Naive thymus-derived CD8-positive, alpha-beta T cell (primary cell): ENCODE measurements at regions not wholly inside any gene's neighbourhood (a gene's known extent, or its start where the extent isn't known, plus 50 kb on each side); places are given as distances from the start of the nearest gene placed in this dataset.

Source experiments
- ATAC-seq, 2 donors: fragments of 150-1000 bp; cut with Tn5 transposase in 1 of 2; sonication (Bioruptor Pico), chemical (Tn5 transposase) in 1 of 2; 1 replicate in 1 of 2; 2 replicates in 1 of 2; pipeline ENCODE4 v1.10.0; 2021; ENCODE audit warnings: mild to moderate bottlenecking in 2 of 2, moderate library complexity in 2 of 2
- POLR2A ChIA-PET: fragments of 350-600 bp; sonication (Branson Sonifier 250); formaldehyde crosslinking; loops from one replicate; lab custom pipeline; 2021; ENCODE audit warnings: antibody characterized with exemption; lab: Charles Lee
- DNase-seq, 10 donors: peaks; one replicate each; pipeline versions ENCODE4 v3.0.0 to v3.0.0-alpha.2; 2020 to 2022
- H3K27ac Mint-ChIP-seq, 10 donors: one replicate each; pipeline ENCODE4 v1.8.0; 2020 to 2022; ENCODE audit warnings: mild to moderate bottlenecking in 10 of 10, mixed read lengths in 10 of 10, moderate library complexity in 4 of 10, inconsistent platforms in 1 of 10
- H3K27me3 Mint-ChIP-seq, 5 donors: one replicate each; pipeline ENCODE4 v1.8.0; 2021 to 2022; ENCODE audit warnings: mixed read lengths in 5 of 5
- H3K36me3 Mint-ChIP-seq, 3 donors: one replicate each; pipeline ENCODE4 v1.8.0; 2020 to 2022; ENCODE audit warnings: mixed read lengths in 3 of 3, mild to moderate bottlenecking in 2 of 3, inconsistent platforms in 1 of 3
- H3K4me1 Mint-ChIP-seq, 4 donors: one replicate each; pipeline ENCODE4 v1.8.0; 2021 to 2022; ENCODE audit warnings: mixed read lengths in 4 of 4
- H3K4me3 Mint-ChIP-seq, 10 donors: one replicate each; pipeline ENCODE4 v1.8.0; 2020 to 2022; ENCODE audit warnings: mild to moderate bottlenecking in 10 of 10, mixed read lengths in 10 of 10, moderate library complexity in 6 of 10, inconsistent platforms in 1 of 10
- H3K9me3 Mint-ChIP-seq, 9 donors: one replicate each; pipeline ENCODE4 v1.8.0; 2020 to 2022; ENCODE audit warnings: mixed read lengths in 9 of 9, mild to moderate bottlenecking in 3 of 9, inconsistent platforms in 1 of 9, moderate library complexity in 1 of 9

DNA sequence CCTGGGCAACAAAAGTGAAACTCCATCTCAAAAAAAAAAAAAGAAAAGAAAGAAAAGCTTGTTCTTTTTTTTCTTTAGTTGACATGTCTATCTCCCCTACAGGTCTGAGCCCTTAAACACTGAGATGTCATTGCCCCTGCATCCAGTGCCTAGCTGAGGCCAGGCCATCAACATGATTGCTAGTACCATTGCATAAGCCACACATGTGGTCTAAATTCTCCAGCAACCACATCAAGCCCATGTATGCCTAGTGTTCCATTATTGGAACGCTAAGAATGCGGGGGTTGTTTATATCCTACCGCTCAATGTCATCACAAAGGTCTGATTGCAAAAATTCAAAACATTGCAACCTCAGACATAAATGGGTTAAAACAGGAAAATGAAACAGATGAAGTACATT lies 62.7 kb downstream of the NPTX2 start:
- no peak overlapping the region for H3K27ac Mint-ChIP-seq
- no peak for DNase-seq
- H3K4me3 Mint-ChIP-seq: no peak overlapping the region
- H3K9me3 Mint-ChIP-seq: peaks cover 1 to 18% (median 4%) of the 10 kb centered on the region in 9 donors
- POLR2A ChIA-PET: no interaction called here
- no peaks in the 10 kb centered on the region for H3K4me1 Mint-ChIP-seq
- H3K27me3 Mint-ChIP-seq: peaks cover 8 to 21% (median 15%) of the 10 kb centered on the region in 5 donors
- no peak for ATAC-seq
- peaks cover 0 to 8% (median 0%) of the 10 kb centered on the region in 3 donors for H3K36me3 Mint-ChIP-seq

DNA sequence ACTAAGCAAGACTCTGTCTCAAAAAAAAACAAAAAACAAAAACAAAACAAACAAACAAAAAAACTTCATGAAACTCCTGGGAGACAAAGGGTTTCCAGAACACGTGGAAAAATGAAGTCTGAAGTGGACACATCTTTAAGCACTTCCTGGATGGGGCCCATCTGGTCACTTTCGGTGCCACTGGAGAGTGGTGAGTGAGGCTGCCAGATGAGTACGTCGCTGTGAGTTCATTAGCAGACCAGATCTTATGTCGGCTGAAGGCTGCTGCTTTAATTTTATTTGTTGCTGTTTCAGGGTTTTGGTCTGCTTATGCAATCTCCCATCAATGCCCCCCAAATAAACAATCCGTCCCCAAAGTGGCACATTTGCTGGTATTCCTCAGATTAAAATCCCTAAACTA lies 64.4 kb downstream of the NPTX2 start:
- H3K27me3 Mint-ChIP-seq: peaks cover 8 to 21% (median 14%) of the 10 kb centered on the region in 5 donors
- ATAC-seq: no peak
- H3K4me3 Mint-ChIP-seq: no peak overlapping the region
- H3K4me1 Mint-ChIP-seq: no peaks in the 10 kb centered on the region
- no peak for DNase-seq
- H3K9me3 Mint-ChIP-seq: peaks cover 4 to 29% (median 10%) of the 10 kb centered on the region in 9 donors
- no peak overlapping the region for H3K27ac Mint-ChIP-seq
- peaks cover 0 to 13% (median 0%) of the 10 kb centered on the region in 3 donors for H3K36me3 Mint-ChIP-seq
- POLR2A ChIA-PET: no interaction called here

DNA sequence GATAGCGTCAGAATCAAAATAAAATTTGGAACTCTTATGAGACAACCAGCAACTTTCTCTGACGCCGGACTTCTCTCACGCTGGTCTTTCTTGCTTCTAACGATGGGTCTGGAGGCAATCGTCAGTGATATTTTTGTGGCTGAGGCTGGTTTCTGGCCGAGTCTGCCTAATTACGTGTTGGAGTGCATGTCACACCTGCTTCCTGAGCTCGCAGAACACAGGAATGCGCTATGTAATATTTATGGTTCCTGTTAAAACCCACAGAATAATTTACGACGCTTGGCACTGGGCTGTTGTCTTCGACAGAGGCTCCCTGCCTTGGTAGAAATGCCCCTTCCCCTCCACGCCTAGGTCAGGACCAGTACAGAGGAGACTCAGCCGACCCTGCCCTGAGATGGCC lies 64.9 kb downstream of the NPTX2 start:
- H3K27ac Mint-ChIP-seq: no peak overlapping the region
- H3K9me3 Mint-ChIP-seq: peaks cover 4 to 33% (median 12%) of the 10 kb centered on the region in 9 donors
- no peak for DNase-seq
- POLR2A ChIA-PET: no interaction called here
- H3K4me1 Mint-ChIP-seq: no peaks in the 10 kb centered on the region
- peaks cover 0 to 13% (median 0%) of the 10 kb centered on the region in 3 donors for H3K36me3 Mint-ChIP-seq
- H3K4me3 Mint-ChIP-seq: no peak overlapping the region
- peaks cover 8 to 19% (median 13%) of the 10 kb centered on the region in 5 donors for H3K27me3 Mint-ChIP-seq
- no peak for ATAC-seq

DNA sequence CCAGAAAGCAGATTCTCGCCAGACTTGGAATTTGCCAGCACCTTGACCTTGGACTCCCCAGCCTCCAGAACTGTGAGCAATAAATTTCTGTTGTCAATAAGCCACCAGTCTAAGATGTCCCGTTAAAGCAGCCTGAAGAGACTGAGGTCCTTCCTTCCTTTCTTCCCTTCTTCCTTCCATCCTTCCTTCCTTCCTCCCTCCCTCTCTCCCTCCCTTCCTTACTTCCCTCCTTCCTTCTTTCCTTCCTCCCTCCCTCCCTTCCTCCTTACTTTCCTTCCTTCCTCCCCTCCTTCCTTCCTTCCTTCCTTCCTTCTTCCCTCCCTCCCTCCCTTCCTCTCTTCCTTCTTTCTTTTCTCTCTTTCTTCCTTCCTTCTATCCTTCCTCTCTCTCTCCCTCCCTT lies 66.4 kb downstream of the NPTX2 start:
- Mint-ChIP-seq H3K27ac (no peak overlapping the region), H3K27me3 (peaks cover 5 to 18% (median 13%) of the 10 kb centered on the region in 5 donors), H3K4me3 (no peak overlapping the region), H3K4me1 (no peaks in the 10 kb centered on the region), H3K36me3 (peaks cover 0 to 16% (median 0%) of the 10 kb centered on the region in 3 donors), H3K9me3 (peaks cover 6 to 42% (median 16%) of the 10 kb centered on the region in 9 donors)
- ATAC-seq (no peak), DNase-seq (no peak)
- POLR2A ChIA-PET: no interaction called here

DNA sequence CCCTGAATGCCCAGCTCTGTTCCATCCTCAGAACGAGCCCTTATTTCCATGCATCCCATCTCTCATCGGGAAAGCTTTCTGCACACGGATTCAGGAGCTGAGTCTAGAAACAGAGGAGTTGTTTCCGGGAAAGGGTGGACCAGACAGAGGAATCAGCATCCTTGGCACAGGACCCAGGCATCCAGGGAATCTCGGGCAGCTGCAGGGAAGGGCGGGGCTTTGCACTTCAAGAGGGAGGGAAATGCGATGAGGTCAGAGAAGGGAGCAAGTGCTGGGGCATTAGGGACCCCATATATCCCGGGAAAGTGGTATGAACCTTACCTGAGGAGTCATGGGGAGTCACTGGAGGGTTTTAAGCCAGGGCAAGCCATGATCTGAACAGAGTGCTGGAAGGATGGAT lies 68.5 kb downstream of the NPTX2 start:
- Mint-ChIP-seq H3K9me3 (peaks cover 7 to 49% (median 20%) of the 10 kb centered on the region in 9 donors), H3K4me1 (no peaks in the 10 kb centered on the region), H3K27ac (no peak overlapping the region), H3K4me3 (no peak overlapping the region), H3K27me3 (peaks cover 1 to 15% (median 11%) of the 10 kb centered on the region in 5 donors), H3K36me3 (peaks cover 0 to 24% (median 0%) of the 10 kb centered on the region in 3 donors)
- no peak for DNase-seq
- POLR2A ChIA-PET: no interaction called here
- ATAC-seq: no peak

DNA sequence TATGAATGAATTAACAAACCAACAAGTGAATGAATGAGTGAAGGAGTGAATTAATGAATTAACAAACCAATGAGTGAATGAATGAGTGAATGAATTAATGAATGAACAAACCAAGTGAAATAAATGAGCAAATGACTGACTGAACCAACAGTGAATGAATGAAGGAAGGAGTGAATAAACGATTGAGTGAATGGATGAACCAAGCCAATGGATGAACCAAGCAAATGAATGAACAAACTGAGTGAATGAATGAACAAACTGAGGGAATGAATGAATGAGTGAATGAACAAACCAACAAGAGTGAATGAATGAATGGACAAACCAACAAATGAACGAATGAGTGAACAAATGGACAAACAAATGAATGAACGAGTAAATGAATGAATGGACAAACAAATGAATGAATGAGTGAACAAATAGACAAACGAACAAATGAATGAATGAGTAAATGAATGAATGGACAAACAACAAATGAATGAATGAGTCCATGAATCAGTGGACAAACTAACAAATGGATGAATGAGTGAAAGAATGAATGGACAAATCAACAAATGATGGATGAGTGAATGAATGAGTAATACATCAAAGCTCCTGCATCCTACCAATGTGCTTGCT lies 69.5 kb downstream of the NPTX2 start:
- peaks cover 7 to 57% (median 20%) of the 10 kb centered on the region in 9 donors for H3K9me3 Mint-ChIP-seq
- no peak for DNase-seq
- H3K4me3 Mint-ChIP-seq: no peak overlapping the region
- H3K36me3 Mint-ChIP-seq: peaks cover 0 to 22% (median 0%) of the 10 kb centered on the region in 3 donors
- ATAC-seq: no peak
- POLR2A ChIA-PET: no interaction called here
- H3K27me3 Mint-ChIP-seq: peaks cover 0 to 13% (median 7%) of the 10 kb centered on the region in 5 donors
- H3K4me1 Mint-ChIP-seq: no peaks in the 10 kb centered on the region
- no peak overlapping the region for H3K27ac Mint-ChIP-seq

DNA sequence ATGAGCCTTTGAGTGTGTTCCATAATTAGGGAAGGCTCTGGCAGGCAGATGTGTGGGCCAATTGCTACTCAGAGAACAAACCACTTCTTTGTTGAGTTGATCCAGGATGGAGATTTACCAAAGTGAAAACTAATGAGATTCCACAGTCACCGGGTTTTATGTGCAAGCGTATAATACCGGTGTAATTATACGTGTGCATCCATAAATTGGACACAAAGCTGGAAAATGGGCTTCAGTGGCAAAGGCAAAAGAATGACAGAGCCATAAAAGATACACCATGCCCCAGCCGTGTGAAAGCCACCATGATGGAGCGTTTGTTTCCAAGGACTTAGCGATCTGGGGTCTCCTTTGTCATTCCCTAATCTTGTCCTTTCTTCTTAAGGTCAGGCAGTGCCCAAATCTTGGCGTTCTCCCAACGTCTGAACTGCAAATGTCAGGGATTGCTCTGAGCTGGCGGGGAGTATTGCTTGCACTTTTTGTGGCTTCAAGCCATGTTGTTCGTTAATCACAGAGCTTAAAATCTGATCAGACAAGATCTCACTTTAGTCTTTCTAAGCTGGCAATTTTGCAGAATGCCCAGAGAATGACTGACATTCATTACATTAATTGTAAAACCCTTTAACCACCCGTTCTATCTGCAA lies 70.1 kb downstream of the NPTX2 start:
- Mint-ChIP-seq H3K27ac (no peak overlapping the region), H3K27me3 (peaks cover 0 to 11% (median 4%) of the 10 kb centered on the region in 5 donors), H3K4me1 (no peaks in the 10 kb centered on the region), H3K9me3 (peaks cover 10 to 63% (median 24%) of the 10 kb centered on the region in 9 donors), H3K4me3 (no peak overlapping the region), H3K36me3 (peaks cover 0 to 21% (median 0%) of the 10 kb centered on the region in 3 donors)
- POLR2A ChIA-PET: no interaction called here
- no peak for DNase-seq
- ATAC-seq: no peak

DNA sequence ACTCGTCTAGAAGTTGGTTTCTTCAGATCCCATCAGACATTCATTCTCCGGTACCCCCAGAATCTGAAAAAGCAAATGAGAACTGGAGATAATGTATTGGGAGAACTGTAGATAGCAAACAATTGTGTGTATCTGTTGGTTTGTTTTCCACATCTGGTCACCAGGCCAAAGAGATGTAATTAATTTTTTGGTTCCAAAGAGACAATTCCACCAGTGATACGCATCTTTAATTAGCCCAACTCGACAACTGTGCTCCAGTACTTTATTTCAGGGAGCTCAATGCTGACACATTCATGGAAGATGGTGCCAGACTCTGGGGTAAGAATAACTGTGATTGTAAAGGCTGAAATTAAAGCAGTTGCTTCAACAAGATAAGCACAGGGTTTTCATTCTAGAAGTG lies 74.5 kb downstream of the NPTX2 start:
- Mint-ChIP-seq H3K4me3 (no peak overlapping the region), H3K27me3 (peaks cover 0 to 11% (median 9%) of the 10 kb centered on the region in 5 donors), H3K4me1 (no peaks in the 10 kb centered on the region), H3K9me3 (peaks cover 13 to 63% (median 32%) of the 10 kb centered on the region in 9 donors), H3K27ac (peak overlapping the region in 1 of 10 donors; percentile 70), H3K36me3 (peaks cover 0 to 16% (median 0%) of the 10 kb centered on the region in 3 donors)
- ATAC-seq (no peak), DNase-seq (no peak)
- POLR2A ChIA-PET: no interaction called here

DNA sequence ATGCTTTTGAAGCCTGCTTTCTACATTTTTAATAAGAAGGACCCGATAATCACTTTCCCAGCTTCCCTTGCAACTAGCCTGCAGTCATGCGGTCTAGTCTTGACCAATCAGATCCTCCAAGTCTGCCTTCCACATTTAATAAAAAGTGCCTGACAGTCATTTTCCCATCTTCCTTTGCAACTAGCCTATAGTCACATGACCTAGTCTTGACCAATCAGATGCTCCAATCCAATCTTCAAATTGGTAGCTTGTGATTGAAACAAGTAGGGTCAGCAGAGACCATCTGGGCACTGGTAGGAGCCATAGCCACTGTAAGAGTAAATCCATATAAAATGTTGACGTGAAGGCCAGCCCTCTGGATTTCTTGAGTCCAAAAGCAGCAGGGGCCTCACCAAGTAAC lies 80.0 kb downstream of the NPTX2 start:
- Mint-ChIP-seq H3K4me3 (no peak overlapping the region), H3K27ac (no peak overlapping the region), H3K27me3 (peaks cover 2 to 17% (median 14%) of the 10 kb centered on the region in 5 donors), H3K4me1 (no peaks in the 10 kb centered on the region), H3K36me3 (peaks cover 0 to 4% (median 0%) of the 10 kb centered on the region in 3 donors), H3K9me3 (peaks cover 8 to 29% (median 13%) of the 10 kb centered on the region in 9 donors)
- DNase-seq: no peak
- no peak for ATAC-seq
- POLR2A ChIA-PET: interaction anchor here (0.6 kb wide), 1 partner anchor 26 kb away, joined by 3 read pairs; no protein-coding TSS in a partner anchor

DNA sequence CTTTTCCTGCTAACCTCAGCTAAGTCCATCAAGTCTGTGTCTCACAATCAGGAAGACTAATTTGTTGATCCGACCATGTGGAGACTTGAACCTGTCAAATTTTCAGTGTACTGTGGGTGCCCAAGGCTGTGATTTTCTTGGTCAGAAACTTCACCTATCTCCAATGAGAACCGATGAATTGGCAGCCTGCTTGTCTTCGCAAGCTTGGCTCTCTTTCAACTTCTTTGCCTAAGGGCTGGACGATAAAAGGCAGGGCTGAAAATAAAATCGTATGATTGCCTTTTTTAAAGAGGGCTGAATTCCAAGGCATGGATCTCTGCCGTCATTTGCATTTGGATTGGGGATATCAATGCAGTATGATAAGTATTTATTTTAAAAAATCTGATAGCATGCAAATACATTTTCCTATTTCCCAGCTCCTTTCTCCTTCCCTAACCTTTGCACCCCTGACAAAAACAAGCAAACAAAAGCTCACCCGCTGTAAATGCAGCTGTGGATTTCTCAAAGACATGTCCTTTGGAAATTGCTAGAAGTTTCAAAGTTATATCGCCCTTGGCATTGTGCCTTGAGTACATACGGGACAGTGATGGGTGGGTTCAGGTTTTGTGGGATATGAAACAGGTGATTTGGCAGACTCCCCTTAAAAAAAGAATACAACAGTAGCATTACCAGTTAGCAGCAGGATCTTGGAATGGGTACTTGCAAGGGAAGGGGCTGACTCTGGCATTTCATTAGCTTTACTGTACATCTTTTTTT lies 80.6 kb downstream of the NPTX2 start:
- DNase-seq: no peak
- no peak for ATAC-seq
- no peaks in the 10 kb centered on the region for H3K4me1 Mint-ChIP-seq
- H3K9me3 Mint-ChIP-seq: peaks cover 7 to 24% (median 11%) of the 10 kb centered on the region in 9 donors
- POLR2A ChIA-PET: interaction anchor here (0.6 kb wide), 1 partner anchor 27 kb away, joined by 3 read pairs; no protein-coding TSS in a partner anchor
- no peak overlapping the region for H3K4me3 Mint-ChIP-seq
- H3K27me3 Mint-ChIP-seq: peaks cover 2 to 17% (median 14%) of the 10 kb centered on the region in 5 donors
- peaks cover 0 to 3% (median 0%) of the 10 kb centered on the region in 3 donors for H3K36me3 Mint-ChIP-seq
- H3K27ac Mint-ChIP-seq: no peak overlapping the region

DNA sequence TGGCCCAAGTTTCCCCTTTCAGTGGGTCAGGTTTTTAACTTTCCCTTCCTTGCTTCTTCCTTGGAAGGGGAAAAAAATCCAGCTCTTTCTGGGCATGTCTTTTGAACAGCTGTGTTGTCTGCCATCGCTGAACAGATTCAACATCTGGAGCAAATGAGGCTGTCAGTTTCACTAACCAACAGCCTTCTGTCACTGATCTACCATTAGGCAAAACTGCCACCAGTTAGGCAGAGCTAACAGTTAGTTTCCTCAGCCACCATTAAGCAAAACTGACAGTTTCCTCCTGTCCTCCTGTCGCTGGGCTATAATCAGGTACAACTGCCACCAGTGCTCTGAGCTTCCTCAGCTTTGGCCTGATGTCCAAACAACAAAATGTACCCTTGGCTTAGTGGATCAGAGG lies 81.9 kb downstream of the NPTX2 start:
- Mint-ChIP-seq H3K27me3 (peaks cover 2 to 20% (median 15%) of the 10 kb centered on the region in 5 donors), H3K9me3 (peaks cover 4 to 18% (median 11%) of the 10 kb centered on the region in 9 donors), H3K4me3 (no peak overlapping the region), H3K4me1 (no peaks in the 10 kb centered on the region), H3K27ac (no peak overlapping the region), H3K36me3 (peaks cover 0 to 3% (median 0%) of the 10 kb centered on the region in 3 donors)
- ATAC-seq: no peak
- POLR2A ChIA-PET: no interaction called here
- DNase-seq: no peak

DNA sequence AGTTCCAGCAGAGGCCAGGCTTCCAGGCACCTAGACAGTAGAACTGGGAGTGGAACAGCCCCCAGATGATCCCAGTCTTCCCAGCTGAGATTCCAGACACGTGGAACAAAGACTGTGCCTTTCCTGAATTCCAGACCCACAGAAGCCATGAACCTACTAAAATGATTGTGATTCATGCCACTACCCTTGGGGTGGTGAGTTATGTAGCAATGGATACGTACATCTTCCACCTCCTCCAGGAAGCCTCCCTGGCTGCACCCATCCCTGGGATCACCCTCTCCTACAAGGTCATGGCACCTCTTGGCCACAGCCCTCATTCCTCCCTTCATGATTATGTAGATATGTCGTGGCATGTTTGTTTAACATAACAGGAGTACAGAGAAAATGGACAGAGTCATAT lies 83.4 kb downstream of the NPTX2 start:
- Mint-ChIP-seq H3K36me3 (peaks cover 0 to 3% (median 0%) of the 10 kb centered on the region in 3 donors), H3K4me3 (no peak overlapping the region), H3K9me3 (peaks cover 3 to 15% (median 10%) of the 10 kb centered on the region in 9 donors), H3K27me3 (peaks cover 3 to 24% (median 14%) of the 10 kb centered on the region in 5 donors), H3K27ac (no peak overlapping the region), H3K4me1 (no peaks in the 10 kb centered on the region)
- DNase-seq (no peak), ATAC-seq (no peak)
- POLR2A ChIA-PET: no interaction called here
